GM12892 (cell line): ENCODE measurements at regions not wholly inside any gene's neighbourhood (a gene's known extent, or its start where the extent isn't known, plus 50 kb on each side); places are given as distances from the start of the nearest gene placed in this dataset.
"Not testable (repeated sequence)": the region's sequence is repeated elsewhere in the genome, so short reads cannot be mapped to it uniquely, and the experiment has no call there.

Experiments used
- DNase-seq: peaks from one replicate; pipeline ENCODE4 v3.0.0; 2011; ENCODE audit not compliant: insufficient read length
- FAIRE-seq: peaks from 2 replicates; lab custom pipeline; 2011; peaks lifted over from hg19 to GRCh38; lab: Jason Lieb, UNC
- POLR2A ChIP-seq: IDR thresholded peaks from 2 replicates; pipeline ENCODE4 v1.6.1; 2011; ENCODE audit warnings: low read depth, low read length, control low read depth
- POLR2AphosphoS5 ChIP-seq: IDR thresholded peaks from 2 replicates; pipeline ENCODE4 v1.6.1; 2011; ENCODE audit warnings: low read depth, low read length, control low read depth
- TAF1 ChIP-seq: IDR thresholded peaks from 2 replicates; pipeline ENCODE4 v1.6.1; 2011; ENCODE audit warnings: low read depth, mild to moderate bottlenecking, control low read depth, low read length, borderline replicate concordance

GRCh38 chr5:14032918-14033317, 88.4 kb upstream of the DNAH5 start:
- FAIRE-seq (no peak), DNase-seq (no peak)
- TF ChIP-seq TAF1 (no peak), POLR2A (no peak), POLR2AphosphoS5 (no peak)

GRCh38 chr5:14028938-14029584, 84.6 kb upstream of the DNAH5 start:
- DNase-seq: no peak
- TF ChIP-seq POLR2AphosphoS5 (no peak), POLR2A (no peak), TAF1 (no peak)
- FAIRE-seq: no peak

GRCh38 chr5:14028188-14028587, 83.7 kb upstream of the DNAH5 start:
- no peak for FAIRE-seq
- TF ChIP-seq TAF1: no peak
- no peak for TF ChIP-seq POLR2AphosphoS5
- no peak for DNase-seq

- DNase-seq (no peak), FAIRE-seq (no peak)
- TF ChIP-seq POLR2A (no peak), POLR2AphosphoS5 (no peak), TAF1 (no peak)
These were observed 81.2 kb upstream of the DNAH5 start for GRCh38 chr5:14025569-14026286.

GRCh38 chr5:14022971-14023370, 78.5 kb upstream of the DNAH5 start:
- no peak for FAIRE-seq

GRCh38 chr5:14020944-14021343, 76.5 kb upstream of the DNAH5 start:
- DNase-seq, FAIRE-seq: not testable (repeated sequence)

More at GRCh38 chr5:14022971-14023370, 78.5 kb upstream of the DNAH5 start:
- TF ChIP-seq POLR2AphosphoS5 (no peak), POLR2A (no peak), TAF1 (no peak)
- no peak for DNase-seq

- TF ChIP-seq TAF1 (no peak), POLR2AphosphoS5 (no peak), POLR2A (no peak)
- FAIRE-seq (no peak), DNase-seq (no peak)
These were observed 75.3 kb upstream of the DNAH5 start for GRCh38 chr5:14019768-14020290.

GRCh38 chr5:14017904-14018303, 73.4 kb upstream of the DNAH5 start:
- FAIRE-seq (no peak), DNase-seq (no peak)
- TF ChIP-seq TAF1 (no peak), POLR2A (no peak), POLR2AphosphoS5 (no peak)

GRCh38 chr5:14016549-14016948, 72.1 kb upstream of the DNAH5 start:
- no peak for DNase-seq
- FAIRE-seq: no peak
- TF ChIP-seq TAF1: no peak
- TF ChIP-seq POLR2AphosphoS5: no peak
- no peak for TF ChIP-seq POLR2A

- DNase-seq (peak; percentile 60), FAIRE-seq (peak; percentile 75)
- TF ChIP-seq TAF1 (no peak), POLR2AphosphoS5 (no peak), POLR2A (no peak)
These were observed 66.9 kb upstream of the DNAH5 start for GRCh38 chr5:14011089-14012020.

GRCh38 chr5:14009575-14009974, 65.1 kb upstream of the DNAH5 start:
- no peak for DNase-seq
- no peak for TF ChIP-seq POLR2AphosphoS5
- no peak for TF ChIP-seq TAF1
- no peak for TF ChIP-seq POLR2A
- no peak for FAIRE-seq

- FAIRE-seq: no peak
- TF ChIP-seq POLR2A: no peak
- no peak for TF ChIP-seq TAF1
- no peak for TF ChIP-seq POLR2AphosphoS5
These were observed 64.4 kb upstream of the DNAH5 start for GRCh38 chr5:14008819-14009311.

More at GRCh38 chr5:14008819-14009311, 64.4 kb upstream of the DNAH5 start:
- DNase-seq: no peak
